Smooth muscle cell (in vitro differentiated cells): ENCODE measurements at regions not wholly inside any gene's neighbourhood (a gene's known extent, or its start where the extent isn't known, plus 50 kb on each side); places are given as distances from the start of the nearest gene placed in this dataset.

Experiments used
- DNase-seq: peaks from one replicate; lab custom pipeline; 2025; ENCODE audit not compliant: unreplicated experiment; lab: John Stamatoyannopoulos, UW
- H2AFZ ChIP-seq: fragments of 200-600 bp; sonication (generic); 2 replicates; pipeline ENCODE4 v1.6.0; 2016; ENCODE audit warnings: antibody characterized with exemption, low read depth, mild to moderate bottlenecking
- H3F3A ChIP-seq: fragments of 200-600 bp; sonication (generic); 2 replicates; pipeline ENCODE4 v1.6.0; 2017; ENCODE audit warnings: antibody characterized with exemption, low read depth
- H3K27ac ChIP-seq: fragments of 200-600 bp; sonication (generic); 2 replicates; pipeline ENCODE4 v1.5.1; 2016; ENCODE audit warnings: low read depth, mild to moderate bottlenecking
- H3K27me3 ChIP-seq: fragments of 200-600 bp; sonication (generic); 2 replicates; pipeline ENCODE4 v1.6.1; 2016; ENCODE audit warnings: low read depth, mild to moderate bottlenecking
- H3K36me3 ChIP-seq: fragments of 200-600 bp; sonication (generic); 2 replicates; pipeline ENCODE4 v1.5.1; 2016; ENCODE audit warnings: low read depth
- H3K4me1 ChIP-seq: fragments of 200-600 bp; sonication (generic); 2 replicates; pipeline ENCODE4 v1.5.1; 2016; ENCODE audit warnings: low read depth
- H3K4me2 ChIP-seq: fragments of 200-600 bp; sonication (generic); 2 replicates; pipeline ENCODE4 v1.6.0; 2016; ENCODE audit warnings: mild to moderate bottlenecking
- H3K4me3 ChIP-seq: fragments of 200-600 bp; sonication (generic); 2 replicates; pipeline ENCODE4 v1.5.1; 2016; ENCODE audit warnings: mild to moderate bottlenecking
- H3K79me2 ChIP-seq: fragments of 200-600 bp; sonication (generic); 2 replicates; pipeline ENCODE4 v1.6.0; 2016; ENCODE audit warnings: low read depth, mild to moderate bottlenecking
- H3K9ac ChIP-seq: fragments of 200-600 bp; sonication (generic); 2 replicates; pipeline ENCODE4 v1.6.0; 2016; ENCODE audit warnings: low read depth
- H3K9me3 ChIP-seq: fragments of 200-600 bp; sonication (generic); replicated peaks from 2 replicates; pipeline ENCODE4 v1.5.1; 2016; ENCODE audit warnings: low read depth
- H4K20me1 ChIP-seq: fragments of 200-600 bp; sonication (generic); 2 replicates; pipeline ENCODE4 v1.6.0; 2016; ENCODE audit warnings: low read depth
- WGBS: methylation state at CpG from one replicate; pipeline ENCODE4 v1.1.7; 2016; ENCODE audit warnings: low lambda C conversion rate; 5-methylcytosine and 5-hydroxymethylcytosine counted together
- TF ChIP-seq, protein P1 (sequence below): fragments of 200-600 bp; sonication (generic); IDR thresholded peaks from 2 replicates; pipeline ENCODE4 v1.5.1; 2017; ENCODE audit warnings: borderline replicate concordance, mild to moderate bottlenecking, antibody characterized with exemption; ENCODE audit not compliant: insufficient read depth, poor library complexity, severe bottlenecking

DNA sequence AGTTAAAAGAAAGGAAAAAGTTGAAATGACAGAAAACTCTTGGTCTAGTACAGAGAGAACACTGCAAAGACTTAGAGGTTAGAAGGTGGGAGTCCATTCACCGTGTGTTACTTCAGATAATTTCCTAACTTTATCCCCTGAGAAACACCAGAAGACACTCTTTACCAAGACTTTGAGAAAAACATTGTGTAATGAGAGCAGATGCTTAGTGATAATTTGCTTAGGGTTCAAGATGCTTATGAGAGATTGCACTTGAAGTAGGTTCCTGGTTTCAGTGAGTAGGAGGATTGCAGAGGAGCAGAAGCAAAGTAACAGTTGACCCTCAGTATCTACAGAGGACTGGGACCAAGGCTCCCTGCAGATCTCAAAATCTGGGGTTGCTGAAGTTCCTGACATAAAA is 594.1 kb downstream of the NR2F2 start:
- no peak overlapping the region for H3K27ac ChIP-seq
- WGBS, result 0% methylated on average over 1 of the region's 1 CpG
- no peak for DNase-seq

DNA sequence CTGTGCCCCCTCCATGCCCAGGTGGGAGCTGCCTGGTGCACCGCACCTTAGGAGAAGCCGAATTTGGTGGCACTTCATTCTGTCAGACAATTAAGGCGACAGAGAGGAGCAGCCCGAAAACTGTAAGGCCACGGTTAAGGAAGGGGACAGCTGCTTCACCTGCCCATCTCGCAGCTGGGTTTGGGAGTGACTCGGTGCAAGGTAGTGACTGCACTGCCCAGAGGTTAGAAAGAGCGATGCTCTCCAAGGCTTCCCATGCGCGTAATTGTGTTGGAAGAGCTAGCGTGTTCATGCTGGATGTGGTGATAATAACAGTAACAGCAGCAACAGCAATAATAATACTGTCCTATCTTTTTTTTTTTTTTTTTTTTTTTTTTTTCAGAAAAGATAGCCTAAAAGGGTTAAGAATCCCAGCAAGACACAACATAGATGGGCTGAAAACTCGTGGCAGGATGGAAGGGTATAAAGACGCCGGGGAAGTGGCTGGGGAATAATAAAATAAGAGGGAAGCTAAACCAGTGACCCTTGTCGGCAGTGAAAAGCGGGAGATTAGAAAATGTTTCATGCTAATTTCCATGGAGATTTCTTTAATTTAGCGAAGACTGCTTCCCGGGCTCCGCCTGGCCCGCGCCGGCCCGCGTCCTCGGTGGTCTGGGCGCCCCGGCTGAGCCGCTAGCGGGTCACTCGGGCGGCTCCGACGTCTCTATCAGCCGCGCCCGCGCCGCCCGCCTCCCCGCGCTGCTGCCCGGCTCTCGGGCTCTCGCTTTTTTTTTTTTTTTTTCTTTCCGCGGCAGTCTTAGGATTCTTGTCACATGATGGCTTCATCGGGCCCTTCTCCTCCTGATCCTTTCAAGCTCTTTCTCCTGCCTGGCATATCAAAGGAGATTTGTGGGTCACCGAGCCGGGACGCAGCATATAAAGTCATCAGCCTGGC is 617.1 kb downstream of the NR2F2 start:
- Histone ChIP-seq H3K79me2 (no peaks in the 10 kb centered on the region), H3K9me3 (no peaks in the 10 kb centered on the region), H3K9ac (no peak overlapping the region), H3K4me1 (no peaks in the 10 kb centered on the region), H3K27me3 (peaks cover 49% of the 10 kb centered on the region), H2AFZ (peak overlapping the region; percentile 91), H3K4me2 (peak overlapping the region; percentile 91), H3F3A (no peaks in the 10 kb centered on the region), H4K20me1 (no peaks in the 10 kb centered on the region), H3K36me3 (no peaks in the 10 kb centered on the region), H3K27ac (no peak overlapping the region), H3K4me3 (peak overlapping the region; percentile 57)
- DNase-seq, result no peak
- TF ChIP-seq, protein P1, sequence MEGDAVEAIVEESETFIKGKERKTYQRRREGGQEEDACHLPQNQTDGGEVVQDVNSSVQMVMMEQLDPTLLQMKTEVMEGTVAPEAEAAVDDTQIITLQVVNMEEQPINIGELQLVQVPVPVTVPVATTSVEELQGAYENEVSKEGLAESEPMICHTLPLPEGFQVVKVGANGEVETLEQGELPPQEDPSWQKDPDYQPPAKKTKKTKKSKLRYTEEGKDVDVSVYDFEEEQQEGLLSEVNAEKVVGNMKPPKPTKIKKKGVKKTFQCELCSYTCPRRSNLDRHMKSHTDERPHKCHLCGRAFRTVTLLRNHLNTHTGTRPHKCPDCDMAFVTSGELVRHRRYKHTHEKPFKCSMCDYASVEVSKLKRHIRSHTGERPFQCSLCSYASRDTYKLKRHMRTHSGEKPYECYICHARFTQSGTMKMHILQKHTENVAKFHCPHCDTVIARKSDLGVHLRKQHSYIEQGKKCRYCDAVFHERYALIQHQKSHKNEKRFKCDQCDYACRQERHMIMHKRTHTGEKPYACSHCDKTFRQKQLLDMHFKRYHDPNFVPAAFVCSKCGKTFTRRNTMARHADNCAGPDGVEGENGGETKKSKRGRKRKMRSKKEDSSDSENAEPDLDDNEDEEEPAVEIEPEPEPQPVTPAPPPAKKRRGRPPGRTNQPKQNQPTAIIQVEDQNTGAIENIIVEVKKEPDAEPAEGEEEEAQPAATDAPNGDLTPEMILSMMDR, result no peak
- 19% methylated on average over 45 of the region's 50 CpGs for whole genome bisulfite sequencing

More for the DNA sequence above, 594.1 kb downstream of the NR2F2 start:
- H3K79me2 ChIP-seq, result no peaks in the 10 kb centered on the region
- no peaks in the 10 kb centered on the region for H3F3A ChIP-seq
- H2AFZ ChIP-seq, result no peak overlapping the region
- no peaks in the 10 kb centered on the region for H3K27me3 ChIP-seq
- H3K36me3 ChIP-seq, result no peaks in the 10 kb centered on the region
- no peaks in the 10 kb centered on the region for H3K4me1 ChIP-seq
- no peak overlapping the region for H3K4me3 ChIP-seq
- no peak overlapping the region for H3K4me2 ChIP-seq
- TF ChIP-seq, protein P1, result no peak
- H4K20me1 ChIP-seq, result no peaks in the 10 kb centered on the region
- H3K9ac ChIP-seq, result no peak overlapping the region
- peaks cover under 1% of the 10 kb centered on the region for H3K9me3 ChIP-seq

DNA sequence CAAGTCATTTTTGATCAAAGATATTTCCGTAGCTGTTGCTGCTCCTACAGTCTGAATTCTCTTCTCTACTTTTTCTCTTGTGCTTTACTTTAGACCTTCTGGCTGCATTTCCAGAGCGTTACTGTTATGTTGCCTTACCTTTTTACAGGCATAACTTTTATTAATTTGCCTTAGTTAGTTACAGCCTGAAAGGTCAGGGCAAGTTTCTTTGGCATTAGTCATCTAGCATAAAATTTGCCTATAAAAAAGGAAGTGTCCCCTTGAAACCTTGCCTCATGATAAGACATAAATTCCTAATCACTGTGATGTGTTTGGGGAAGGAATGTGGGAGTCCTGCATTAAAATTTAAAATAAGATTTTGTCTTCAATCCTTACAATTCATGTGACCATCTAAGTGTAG is 618.5 kb downstream of the NR2F2 start:
- Histone ChIP-seq H3K9me3 (no peaks in the 10 kb centered on the region), H3F3A (no peaks in the 10 kb centered on the region), H3K4me2 (no peak overlapping the region)

More for the DNA sequence above, 618.5 kb downstream of the NR2F2 start:
- Histone ChIP-seq H3K27me3 (peaks cover 49% of the 10 kb centered on the region), H3K79me2 (no peaks in the 10 kb centered on the region), H3K27ac (no peak overlapping the region), H3K9ac (no peak overlapping the region), H3K36me3 (no peaks in the 10 kb centered on the region), H3K4me3 (no peak overlapping the region), H4K20me1 (no peaks in the 10 kb centered on the region), H3K4me1 (no peaks in the 10 kb centered on the region), H2AFZ (no peak overlapping the region)
- TF ChIP-seq, protein P1, result no peak
- DNase-seq, result no peak
- WGBS, result 96% methylated on average over 2 of the region's 2 CpGs
